ENCODE measurements at regions not wholly inside any gene's neighbourhood (a gene's known extent, or its start where the extent isn't known, plus 50 kb on each side); places are given as distances from the start of the nearest gene placed in this dataset.

- Histone ChIP-seq H3K9me3 (no peaks in the 10 kb centered on the region), H3K9ac (ENCODE audit: low read depth in 2 of 2, low read length in 2 of 2) (no peak overlapping the region), H3K36me3 (no peaks in the 10 kb centered on the region), H3K4me1 (no peaks in the 10 kb centered on the region), H3K27ac (no peak overlapping the region), H3K4me3 (no peak overlapping the region), H3K27me3 (no peaks in the 10 kb centered on the region)
- TF ChIP-seq CTCF (IDR thresholded peaks at IDR 0.05) = no peak
- no peak for DNase-seq
- intact Hi-C loops (cut with DNase I) = no loop called here
Measured at GRCh38 chr6:94213226-94213625, 793.9 kb upstream of the EPHA7 start.

GRCh38 chr6:94196891-94197290, 777.5 kb upstream of the EPHA7 start:
- Histone ChIP-seq H3K27ac (no peak overlapping the region), H3K9ac (ENCODE audit: low read depth in 2 of 2, low read length in 2 of 2) (no peak overlapping the region), H3K36me3 (no peaks in the 10 kb centered on the region), H3K4me1 (no peaks in the 10 kb centered on the region), H3K27me3 (no peaks in the 10 kb centered on the region), H3K4me3 (no peak overlapping the region), H3K9me3 (no peaks in the 10 kb centered on the region)
- no peak for DNase-seq
- no peak for TF ChIP-seq CTCF (IDR thresholded peaks at IDR 0.05)
- intact Hi-C loops (cut with DNase I) = no loop called here

- Histone ChIP-seq H3K27ac (no peak overlapping the region), H3K36me3 (no peaks in the 10 kb centered on the region), H3K9me3 (no peaks in the 10 kb centered on the region), H3K4me3 (no peak overlapping the region), H3K4me1 (no peaks in the 10 kb centered on the region), H3K9ac (ENCODE audit: low read depth in 2 of 2, low read length in 2 of 2) (no peak overlapping the region), H3K27me3 (no peaks in the 10 kb centered on the region)
- DNase-seq = no peak
- TF ChIP-seq CTCF (IDR thresholded peaks at IDR 0.05) = no peak
- intact Hi-C loops (cut with DNase I) = no loop called here
Measured at GRCh38 chr6:94190030-94190429, 770.7 kb upstream of the EPHA7 start.

GRCh38 chr6:94184666-94185464, 765.5 kb upstream of the EPHA7 start:
- Histone ChIP-seq H3K4me3 (no peak overlapping the region), H3K9ac (ENCODE audit: low read depth in 2 of 2, low read length in 2 of 2) (no peak overlapping the region), H3K9me3 (no peaks in the 10 kb centered on the region), H3K4me1 (no peaks in the 10 kb centered on the region), H3K36me3 (no peaks in the 10 kb centered on the region), H3K27me3 (no peaks in the 10 kb centered on the region), H3K27ac (no peak overlapping the region)
- no peak for DNase-seq
- intact Hi-C loops (cut with DNase I) = no loop called here
- no peak for TF ChIP-seq CTCF (IDR thresholded peaks at IDR 0.05)

- no peak overlapping the region for H3K4me3 ChIP-seq
- DNase-seq = no peak
- no peaks in the 10 kb centered on the region for H3K4me1 ChIP-seq
Measured at GRCh38 chr6:94177429-94177828, 758.1 kb upstream of the EPHA7 start.

More at GRCh38 chr6:94177429-94177828, 758.1 kb upstream of the EPHA7 start:
- no peak for TF ChIP-seq CTCF (IDR thresholded peaks at IDR 0.05)
- intact Hi-C loops (cut with DNase I) = no loop called here
- Histone ChIP-seq H3K27me3 (no peaks in the 10 kb centered on the region), H3K9ac (ENCODE audit: low read depth in 2 of 2, low read length in 2 of 2) (no peak overlapping the region), H3K36me3 (no peaks in the 10 kb centered on the region), H3K9me3 (no peaks in the 10 kb centered on the region), H3K27ac (no peak overlapping the region)
